Frontal cortex (tissue), 3 donors: ENCODE measurements at regions not wholly inside any gene's neighbourhood (a gene's known extent, or its start where the extent isn't known, plus 50 kb on each side); places are given as distances from the start of the nearest gene placed in this dataset.
"Not testable (repeated sequence)": the region's sequence is repeated elsewhere in the genome, so short reads cannot be mapped to it uniquely, and the experiment has no call there.

ENCODE experiments used
- DNase-seq, 2 donors: peaks; one replicate each; pipeline ENCODE4 v3.0.0; 2012; ENCODE audit warnings: low spot score in 2 of 2
- FAIRE-seq: peaks from 2 replicates; lab custom pipeline; 2012; peaks lifted over from hg19 to GRCh38; lab: Jason Lieb, UNC
- donor health status: control.
- donor health status: control.
- donor health status: control.

- FAIRE-seq, DNase-seq: not testable (repeated sequence)
Measured at GRCh38 chr4:9505341-9505740, 61.1 kb downstream of the DEFB131A start.

GRCh38 chr4:9506672-9507071, 62.5 kb downstream of the DEFB131A start:
- peak; percentile 51 for FAIRE-seq
- DNase-seq = not testable (repeated sequence)

GRCh38 chr4:9512941-9513340, 68.7 kb downstream of the DEFB131A start:
- not testable (repeated sequence) for DNase-seq, FAIRE-seq

- not testable (repeated sequence) for FAIRE-seq, DNase-seq
Measured at GRCh38 chr4:9519631-9520030, 75.4 kb downstream of the DEFB131A start.

GRCh38 chr4:9522903-9523302, 78.7 kb downstream of the DEFB131A start:
- not testable (repeated sequence) for FAIRE-seq

GRCh38 chr4:9524406-9524805, 80.2 kb downstream of the DEFB131A start:
- not testable (repeated sequence) for DNase-seq, FAIRE-seq

More at GRCh38 chr4:9522903-9523302, 78.7 kb downstream of the DEFB131A start:
- not testable (repeated sequence) for DNase-seq

GRCh38 chr4:9532134-9532862, 88.1 kb downstream of the DEFB131A start:
- FAIRE-seq = not testable (repeated sequence)
- DNase-seq = peak; percentile 78 to 83

GRCh38 chr4:9532863-9533192, 88.6 kb downstream of the DEFB131A start:
- FAIRE-seq, DNase-seq: not testable (repeated sequence)

- not testable (repeated sequence) for FAIRE-seq, DNase-seq
Measured at GRCh38 chr4:9537101-9537500, 92.9 kb downstream of the DEFB131A start.

GRCh38 chr4:9539939-9540520, 95.8 kb downstream of the DEFB131A start:
- not testable (repeated sequence) for FAIRE-seq, DNase-seq

GRCh38 chr4:9541388-9541915, 97.2 kb downstream of the DEFB131A start:
- FAIRE-seq, DNase-seq: not testable (repeated sequence)

- not testable (repeated sequence) for DNase-seq, FAIRE-seq
Measured at GRCh38 chr4:9544851-9545250, 100.6 kb downstream of the DEFB131A start.

GRCh38 chr4:9547470-9547869, 103.3 kb downstream of the DEFB131A start:
- FAIRE-seq, DNase-seq: not testable (repeated sequence)

- not testable (repeated sequence) for FAIRE-seq, DNase-seq
Measured at GRCh38 chr4:9556076-9556475, 111.9 kb downstream of the DEFB131A start.

GRCh38 chr4:9577869-9578268, 133.7 kb downstream of the DEFB131A start:
- FAIRE-seq, DNase-seq: not testable (repeated sequence)

- DNase-seq, FAIRE-seq: not testable (repeated sequence)
Measured at GRCh38 chr4:9582880-9583279, 138.7 kb downstream of the DEFB131A start.

GRCh38 chr4:9592010-9592409, 147.8 kb downstream of the DEFB131A start:
- no peak for FAIRE-seq
- DNase-seq = no peak

GRCh38 chr4:9594948-9595347, 150.7 kb downstream of the DEFB131A start:
- FAIRE-seq = no peak
- no peak for DNase-seq

GRCh38 chr4:9595531-9595930, 151.3 kb downstream of the DEFB131A start:
- FAIRE-seq, DNase-seq: not testable (repeated sequence)

- DNase-seq = no peak
- FAIRE-seq = no peak
Measured at GRCh38 chr4:9599266-9599665, 155.1 kb downstream of the DEFB131A start.

- DNase-seq (no peak), FAIRE-seq (no peak)
Measured at GRCh38 chr4:9600246-9600645, 156.0 kb downstream of the DEFB131A start.
